ENCODE measurements at regions not wholly inside any gene's neighbourhood (a gene's known extent, or its start where the extent isn't known, plus 50 kb on each side); places are given as distances from the start of the nearest gene placed in this dataset.

DNA sequence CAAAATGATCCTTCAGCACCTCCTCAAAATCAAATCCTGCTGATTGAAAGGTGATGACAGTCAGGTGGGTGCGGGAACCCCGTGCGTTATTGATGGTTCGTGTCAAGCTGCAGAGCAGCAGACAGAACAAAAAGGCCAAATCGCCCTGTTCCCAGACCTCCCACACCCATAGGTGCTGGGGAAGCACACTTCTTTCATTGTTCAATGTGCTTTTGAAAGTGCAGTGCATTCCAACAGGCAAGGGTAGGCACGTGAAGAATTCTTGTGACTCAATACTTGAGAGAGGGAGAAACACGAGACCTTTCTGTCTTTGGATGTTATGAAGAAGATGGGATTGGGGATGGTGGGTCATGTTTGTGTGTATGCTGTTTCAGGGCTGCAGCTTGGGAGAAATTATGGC is 514.0 kb downstream of the MCTP2 start:
- H3K9me3 ChIP-seq (ENCODE audit: low read length): no peaks in the 10 kb centered on the region
- H4K20me1 ChIP-seq (ENCODE audit: insufficient read depth, low read length): no peaks in the 10 kb centered on the region

GRCh38 chr15:94747510-94747909 is 516.1 kb downstream of the MCTP2 start:
- no peak for TF ChIP-seq CTCF (IDR thresholded peaks at IDR 0.05; ENCODE audit: low read length)
- no peak for TF ChIP-seq EZH2 (IDR thresholded peaks at IDR 0.05; ENCODE audit: borderline replicate concordance, low read length)
- Histone ChIP-seq H3K9me2 (ENCODE audit: low read depth, low read length) (no peaks in the 10 kb centered on the region), H3K9me3 (ENCODE audit: low read length) (no peaks in the 10 kb centered on the region), H3K4me1 (ENCODE audit: insufficient read depth, low read length, severe bottlenecking) (no peaks in the 10 kb centered on the region), H3F3A (ENCODE audit: insufficient read depth, low read length) (no peaks in the 10 kb centered on the region), H3K36me3 (ENCODE audit: insufficient read depth, low read length) (no peaks in the 10 kb centered on the region), H3K4me2 (ENCODE audit: low read length) (no peak overlapping the region), H3K4me3 (ENCODE audit: low read depth, low read length, poor library complexity, severe bottlenecking) (no peak overlapping the region), H2AFZ (ENCODE audit: low read length) (no peak overlapping the region), H3K27ac (ENCODE audit: low read depth, low read length, poor library complexity, severe bottlenecking) (no peak overlapping the region), H3K79me2 (ENCODE audit: insufficient read depth, low read length) (no peaks in the 10 kb centered on the region), H4K20me1 (ENCODE audit: insufficient read depth, low read length) (no peaks in the 10 kb centered on the region), H3K27me3 (ENCODE audit: insufficient read depth, low read length) (no peaks in the 10 kb centered on the region; the same call in 1 of the 2 replicates), H3K9ac (ENCODE audit: low read length) (no peak overlapping the region)

More for the DNA sequence above, 514.0 kb downstream of the MCTP2 start:
- Histone ChIP-seq H3K9ac (ENCODE audit: low read length) (no peak overlapping the region), H3K4me3 (ENCODE audit: low read depth, low read length, poor library complexity, severe bottlenecking) (no peak overlapping the region), H3K9me2 (ENCODE audit: low read depth, low read length) (no peaks in the 10 kb centered on the region), H3K36me3 (ENCODE audit: insufficient read depth, low read length) (no peaks in the 10 kb centered on the region), H3K27me3 (ENCODE audit: insufficient read depth, low read length) (no peaks in the 10 kb centered on the region; the same call in 1 of the 2 replicates), H3K27ac (ENCODE audit: low read depth, low read length, poor library complexity, severe bottlenecking) (no peak overlapping the region), H3K4me1 (ENCODE audit: insufficient read depth, low read length, severe bottlenecking) (no peaks in the 10 kb centered on the region), H2AFZ (ENCODE audit: low read length) (no peak overlapping the region), H3F3A (ENCODE audit: insufficient read depth, low read length) (no peaks in the 10 kb centered on the region), H3K79me2 (ENCODE audit: insufficient read depth, low read length) (no peaks in the 10 kb centered on the region), H3K4me2 (ENCODE audit: low read length) (no peak overlapping the region)
- no peak for TF ChIP-seq EZH2 (IDR thresholded peaks at IDR 0.05; ENCODE audit: borderline replicate concordance, low read length)
- TF ChIP-seq CTCF (IDR thresholded peaks at IDR 0.05; ENCODE audit: low read length): no peak

- Histone ChIP-seq H3K4me3 (ENCODE audit: low read depth, low read length, poor library complexity, severe bottlenecking) (no peak overlapping the region), H3K9me3 (ENCODE audit: low read length) (no peaks in the 10 kb centered on the region), H3K4me2 (ENCODE audit: low read length) (no peak overlapping the region), H3K79me2 (ENCODE audit: insufficient read depth, low read length) (no peaks in the 10 kb centered on the region), H3F3A (ENCODE audit: insufficient read depth, low read length) (no peaks in the 10 kb centered on the region), H3K9ac (ENCODE audit: low read length) (no peak overlapping the region), H3K4me1 (ENCODE audit: insufficient read depth, low read length, severe bottlenecking) (no peaks in the 10 kb centered on the region), H3K27me3 (ENCODE audit: insufficient read depth, low read length) (no peaks in the 10 kb centered on the region; the same call in 1 of the 2 replicates), H3K27ac (ENCODE audit: low read depth, low read length, poor library complexity, severe bottlenecking) (no peak overlapping the region), H3K36me3 (ENCODE audit: insufficient read depth, low read length) (no peaks in the 10 kb centered on the region), H3K9me2 (ENCODE audit: low read depth, low read length) (no peaks in the 10 kb centered on the region), H2AFZ (ENCODE audit: low read length) (no peak overlapping the region), H4K20me1 (ENCODE audit: insufficient read depth, low read length) (no peaks in the 10 kb centered on the region)
- TF ChIP-seq EZH2 (IDR thresholded peaks at IDR 0.05; ENCODE audit: borderline replicate concordance, low read length) (no peak), CTCF (IDR thresholded peaks at IDR 0.05; ENCODE audit: low read length) (no peak)
These were observed 518.7 kb downstream of the MCTP2 start for GRCh38 chr15:94749811-94750617.
